Mucosa of descending colon (tissue), 3 donors: ENCODE measurements at regions not wholly inside any gene's neighbourhood (a gene's known extent, or its start where the extent isn't known, plus 50 kb on each side); places are given as distances from the start of the nearest gene placed in this dataset.

Experiments used
- ATAC-seq: fragments of 200-7000 bp; cut with Tn5 transposase; one replicate; pipeline ENCODE4 v1.9.1; 2020; ENCODE audit warnings: mild to moderate bottlenecking, moderate library complexity
- DNase-seq, 3 donors: peaks; one replicate each; pipeline ENCODE4 v3.0.0-alpha.2; 2020
- H3K36me3 ChIP-seq: fragments of 200-600 bp; one replicate; pipeline ENCODE4 v1.8.0; 2021; ENCODE audit warnings: low read depth, mild to moderate bottlenecking
- H3K4me1 ChIP-seq: fragments of 200-600 bp; one replicate; pipeline ENCODE4 v1.8.0; 2021; ENCODE audit warnings: low read depth, mild to moderate bottlenecking
- H3K4me3 ChIP-seq: fragments of 200-600 bp; one replicate; pipeline ENCODE4 v1.8.0; 2021; ENCODE audit warnings: mild to moderate bottlenecking
- H3K9me3 ChIP-seq: fragments of 200-600 bp; one replicate; pipeline ENCODE4 v1.8.0; 2021; ENCODE audit warnings: mild to moderate bottlenecking
- intact Hi-C, 2 donors: fragments of 100-400 bp; cut with DNase I in 1 of 2; cut with micrococcal nuclease in 1 of 2; formaldehyde crosslinking; loops; one replicate each; pipeline versions ENCODE4 v1.11.0 to v1.11.1; 2022; cut with DNase I, micrococcal nuclease
- TF ChIP-seq, protein P1 (sequence below): fragments of 200-600 bp; IDR thresholded peaks from one replicate; pipeline ENCODE4 v1.8.0; 2022; ENCODE audit warnings: antibody characterized with exemption, mild to moderate bottlenecking
- donor health status: DM: no; HTN: no; CAD: no; lungs with moderate emphysema.
- donor health status: DM: no; HTN: no; CAD: no.
- donor health status: DM: no; HTN: yes; CAD: no.

DNA sequence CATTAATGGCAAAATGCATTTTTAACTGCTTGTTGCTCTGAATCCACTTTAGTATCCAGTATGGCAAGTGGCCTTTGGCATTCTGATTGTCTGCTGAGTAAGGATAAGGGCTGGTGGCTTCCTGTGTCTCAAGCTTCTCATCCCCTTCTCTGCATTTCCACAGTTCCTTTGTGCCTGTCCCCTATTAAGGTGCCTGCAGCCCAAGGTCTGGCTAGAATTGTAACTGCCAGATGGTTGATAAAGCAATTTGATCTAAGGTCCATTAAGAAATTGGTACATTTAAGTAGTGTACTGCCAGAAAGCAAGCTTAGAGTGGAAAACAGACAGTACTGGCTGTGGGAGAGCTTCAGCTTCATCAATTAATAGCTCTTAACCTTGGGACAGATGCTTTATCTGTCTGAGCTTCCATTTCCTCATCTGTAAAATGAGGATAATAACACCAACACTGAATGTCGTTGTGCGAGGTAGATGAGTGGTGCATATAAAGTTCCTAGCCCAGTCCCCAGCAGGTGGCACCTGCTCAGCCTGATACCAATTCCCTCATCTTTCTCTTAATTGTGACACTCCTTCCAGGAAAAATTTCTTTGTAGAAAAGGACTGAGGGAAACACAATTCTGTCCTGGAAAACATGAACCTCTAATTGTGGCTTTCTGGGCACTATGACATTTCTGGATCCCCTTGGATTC, 570.6 kb upstream of the GCFC2 start:
- no peaks in the 10 kb centered on the region for H3K4me1 ChIP-seq
- DNase-seq (no peak), ATAC-seq (no peak)
- H3K36me3 ChIP-seq = no peaks in the 10 kb centered on the region
- intact Hi-C loops = no loop called here
- no peaks in the 10 kb centered on the region for H3K9me3 ChIP-seq
- TF ChIP-seq, protein P1, sequence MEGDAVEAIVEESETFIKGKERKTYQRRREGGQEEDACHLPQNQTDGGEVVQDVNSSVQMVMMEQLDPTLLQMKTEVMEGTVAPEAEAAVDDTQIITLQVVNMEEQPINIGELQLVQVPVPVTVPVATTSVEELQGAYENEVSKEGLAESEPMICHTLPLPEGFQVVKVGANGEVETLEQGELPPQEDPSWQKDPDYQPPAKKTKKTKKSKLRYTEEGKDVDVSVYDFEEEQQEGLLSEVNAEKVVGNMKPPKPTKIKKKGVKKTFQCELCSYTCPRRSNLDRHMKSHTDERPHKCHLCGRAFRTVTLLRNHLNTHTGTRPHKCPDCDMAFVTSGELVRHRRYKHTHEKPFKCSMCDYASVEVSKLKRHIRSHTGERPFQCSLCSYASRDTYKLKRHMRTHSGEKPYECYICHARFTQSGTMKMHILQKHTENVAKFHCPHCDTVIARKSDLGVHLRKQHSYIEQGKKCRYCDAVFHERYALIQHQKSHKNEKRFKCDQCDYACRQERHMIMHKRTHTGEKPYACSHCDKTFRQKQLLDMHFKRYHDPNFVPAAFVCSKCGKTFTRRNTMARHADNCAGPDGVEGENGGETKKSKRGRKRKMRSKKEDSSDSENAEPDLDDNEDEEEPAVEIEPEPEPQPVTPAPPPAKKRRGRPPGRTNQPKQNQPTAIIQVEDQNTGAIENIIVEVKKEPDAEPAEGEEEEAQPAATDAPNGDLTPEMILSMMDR = no peak
- H3K4me3 ChIP-seq = no peak overlapping the region

GRCh38 chr2:76280686-76281085, 570.0 kb upstream of the GCFC2 start:
- TF ChIP-seq, protein P1 = no peak
- no peak for ATAC-seq
- Histone ChIP-seq H3K4me1 (no peaks in the 10 kb centered on the region), H3K36me3 (no peaks in the 10 kb centered on the region), H3K9me3 (no peaks in the 10 kb centered on the region), H3K4me3 (no peak overlapping the region)
- no peak for DNase-seq
- intact Hi-C loops = no loop called here

DNA sequence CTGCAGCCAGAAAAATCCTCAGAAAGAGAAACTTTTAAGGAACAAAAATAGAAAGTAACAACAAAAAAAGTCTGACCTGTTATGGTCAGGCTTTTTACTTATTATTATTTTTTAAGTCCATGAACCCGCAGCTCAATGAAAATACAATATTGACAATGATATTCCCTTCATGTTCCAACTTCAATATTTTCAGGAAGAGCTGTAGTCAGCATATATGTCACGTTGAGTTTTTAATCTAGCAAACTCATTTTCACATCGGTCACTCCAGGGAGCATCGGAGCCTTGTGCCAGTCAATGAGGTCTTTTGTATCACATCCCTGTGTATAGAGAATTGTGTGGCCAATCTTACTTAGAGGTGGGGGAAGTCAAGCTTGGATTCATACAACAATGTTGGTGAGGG, 568.4 kb upstream of the GCFC2 start:
- intact Hi-C loops = no loop called here
- DNase-seq = no peak
- TF ChIP-seq, protein P1 = no peak
- ATAC-seq = no peak
- Histone ChIP-seq H3K9me3 (no peaks in the 10 kb centered on the region), H3K36me3 (no peaks in the 10 kb centered on the region), H3K4me1 (no peaks in the 10 kb centered on the region), H3K4me3 (no peak overlapping the region)

GRCh38 chr2:76275788-76276187, 565.1 kb upstream of the GCFC2 start:
- H3K4me3 ChIP-seq = no peak overlapping the region
- intact Hi-C loops = no loop called here
- no peak for ATAC-seq

GRCh38 chr2:76274676-76275075, 564.0 kb upstream of the GCFC2 start:
- TF ChIP-seq, protein P1 = no peak
- DNase-seq (no peak), ATAC-seq (no peak)
- intact Hi-C loops = no loop called here
- no peaks in the 10 kb centered on the region for H3K4me1 ChIP-seq
- no peak overlapping the region for H3K4me3 ChIP-seq
- H3K36me3 ChIP-seq = no peaks in the 10 kb centered on the region
- no peaks in the 10 kb centered on the region for H3K9me3 ChIP-seq

More at GRCh38 chr2:76275788-76276187, 565.1 kb upstream of the GCFC2 start:
- DNase-seq = no peak
- no peaks in the 10 kb centered on the region for H3K36me3 ChIP-seq
- no peaks in the 10 kb centered on the region for H3K4me1 ChIP-seq
- no peaks in the 10 kb centered on the region for H3K9me3 ChIP-seq
- TF ChIP-seq, protein P1 = no peak

DNA sequence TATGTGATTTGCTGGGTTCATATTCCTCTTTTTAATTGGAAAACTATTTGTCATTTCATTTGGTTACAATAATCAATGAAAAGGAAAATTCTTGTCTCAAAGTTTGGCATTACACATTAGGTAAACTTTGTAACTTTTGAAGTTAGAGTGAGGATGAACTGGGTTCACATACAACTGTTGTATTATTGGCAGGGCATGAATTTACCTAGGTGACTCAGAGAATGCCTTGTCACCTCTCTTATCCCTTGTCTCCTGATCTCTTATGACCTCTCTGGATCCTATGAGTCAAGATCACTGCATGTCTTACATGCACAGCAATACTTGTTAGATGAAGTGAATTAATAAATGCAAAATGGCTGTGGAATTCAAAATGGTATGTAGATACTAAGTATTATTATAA, 563.4 kb upstream of the GCFC2 start:
- no peak overlapping the region for H3K4me3 ChIP-seq
- TF ChIP-seq, protein P1 = no peak
- H3K9me3 ChIP-seq = no peaks in the 10 kb centered on the region
- intact Hi-C loops = no loop called here
- DNase-seq = no peak
- no peak for ATAC-seq
- H3K4me1 ChIP-seq = no peaks in the 10 kb centered on the region
- no peaks in the 10 kb centered on the region for H3K36me3 ChIP-seq
